Psoas muscle (tissue), 7 donors: ENCODE measurements at regions not wholly inside any gene's neighbourhood (a gene's known extent, or its start where the extent isn't known, plus 50 kb on each side); places are given as distances from the start of the nearest gene placed in this dataset.
"Not testable (repeated sequence)": the region's sequence is repeated elsewhere in the genome, so short reads cannot be mapped to it uniquely, and the experiment has no call there.

ENCODE experiments used
- ATAC-seq, 4 donors: fragments of 200-7000 bp; cut with Tn5 transposase; one replicate each; pipeline ENCODE4 v1.9.1; 2020; ENCODE audit warnings: moderate library complexity in 3 of 4, mild to moderate bottlenecking in 2 of 4
- DNase-seq, 2 donors: peaks; one replicate each; pipeline ENCODE4 v3.0.0-alpha.2; 2020
- H3K27ac ChIP-seq: fragments of 200-600 bp; one replicate; pipeline ENCODE4 v1.8.0; 2022
- H3K27me3 ChIP-seq, 3 donors: fragments of 200-600 bp in 1 of 3; one replicate each; pipeline versions ENCODE4 v1.6.1 to v1.8.0; 2013 to 2022; ENCODE audit warnings: low read length in 2 of 3, mild to moderate bottlenecking in 2 of 3, moderate library complexity in 1 of 3; ENCODE audit not compliant: insufficient read depth in 3 of 3
- H3K36me3 ChIP-seq, 2 donors: fragments of 200-600 bp in 1 of 2; one replicate each; pipeline versions ENCODE4 v1.6.1 to v1.8.0; 2013 to 2022; ENCODE audit warnings: low read depth in 1 of 2, mild to moderate bottlenecking in 1 of 2, moderate library complexity in 1 of 2; ENCODE audit not compliant: insufficient read depth in 1 of 2
- H3K4me1 ChIP-seq: fragments of 200-600 bp; one replicate; pipeline ENCODE4 v1.8.0; 2022
- H3K4me3 ChIP-seq: fragments of 200-600 bp; one replicate; pipeline ENCODE4 v1.8.0; 2022; ENCODE audit warnings: mild to moderate bottlenecking
- H3K9me3 ChIP-seq: fragments of 200-600 bp; one replicate; pipeline ENCODE4 v1.8.0; 2022
- WGBS, 3 donors: extraction: QIAGEN DNeasy Blood & Tissue Kit; methylation state at CpG; one replicate each; pipeline versions ENCODE4 v1.1.6 to v1.1.7; 2013; 5-methylcytosine and 5-hydroxymethylcytosine counted together
- intact Hi-C, 2 donors: fragments of 100-400 bp; cut with DNase I; formaldehyde crosslinking; loops; one replicate each; pipeline versions ENCODE4 v1.11.0 to v1.14.2; 2022
- TF ChIP-seq, protein P1 (sequence below): fragments of 200-600 bp; IDR thresholded peaks from one replicate; pipeline ENCODE4 v1.8.0; 2022; ENCODE audit warnings: antibody characterized with exemption
- donor health status: healthy with polysubstance abuse.
- donor health status: DM: no; HTN: no; CAD: no; lungs with moderate emphysema.
- donor health status: Bipolar disorder and iron deficiency.
- donor health status: healthy.
- donor health status: DM: yes; HTN: yes; CAD: no.
- donor health status: DM: no; HTN: no; CAD: no.
- donor health status: DM: yes; HTN: yes; CAD: no.

GRCh38 chr2:75396314-75396713, 164.4 kb downstream of the EVA1A start:
- DNase-seq: no peak
- 84 to 90% (median 87%) methylated on average over 2 of the region's 2 CpGs for WGBS, 3 donors
- H3K4me3 ChIP-seq: no peak overlapping the region
- no peaks in the 10 kb centered on the region for H3K36me3 ChIP-seq
- intact Hi-C loops: no loop called here
- H3K4me1 ChIP-seq: no peaks in the 10 kb centered on the region
- TF ChIP-seq, protein P1, sequence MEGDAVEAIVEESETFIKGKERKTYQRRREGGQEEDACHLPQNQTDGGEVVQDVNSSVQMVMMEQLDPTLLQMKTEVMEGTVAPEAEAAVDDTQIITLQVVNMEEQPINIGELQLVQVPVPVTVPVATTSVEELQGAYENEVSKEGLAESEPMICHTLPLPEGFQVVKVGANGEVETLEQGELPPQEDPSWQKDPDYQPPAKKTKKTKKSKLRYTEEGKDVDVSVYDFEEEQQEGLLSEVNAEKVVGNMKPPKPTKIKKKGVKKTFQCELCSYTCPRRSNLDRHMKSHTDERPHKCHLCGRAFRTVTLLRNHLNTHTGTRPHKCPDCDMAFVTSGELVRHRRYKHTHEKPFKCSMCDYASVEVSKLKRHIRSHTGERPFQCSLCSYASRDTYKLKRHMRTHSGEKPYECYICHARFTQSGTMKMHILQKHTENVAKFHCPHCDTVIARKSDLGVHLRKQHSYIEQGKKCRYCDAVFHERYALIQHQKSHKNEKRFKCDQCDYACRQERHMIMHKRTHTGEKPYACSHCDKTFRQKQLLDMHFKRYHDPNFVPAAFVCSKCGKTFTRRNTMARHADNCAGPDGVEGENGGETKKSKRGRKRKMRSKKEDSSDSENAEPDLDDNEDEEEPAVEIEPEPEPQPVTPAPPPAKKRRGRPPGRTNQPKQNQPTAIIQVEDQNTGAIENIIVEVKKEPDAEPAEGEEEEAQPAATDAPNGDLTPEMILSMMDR: no peak
- no peaks in the 10 kb centered on the region for H3K9me3 ChIP-seq
- no peaks in the 10 kb centered on the region for H3K27me3 ChIP-seq
- no peak for ATAC-seq
- H3K27ac ChIP-seq: no peak overlapping the region

GRCh38 chr2:75394764-75395163, 166.0 kb downstream of the EVA1A start:
- H3K4me3 ChIP-seq, H3K27me3 ChIP-seq, H3K4me1 ChIP-seq, H3K36me3 ChIP-seq, intact Hi-C loops, ATAC-seq, DNase-seq, H3K9me3 ChIP-seq, H3K27ac ChIP-seq: not testable (repeated sequence)
- WGBS, 3 donors: 82 to 90% (median 88%) methylated on average over 2 of the region's 2 CpGs

GRCh38 chr2:75390169-75390568, 170.6 kb downstream of the EVA1A start:
- DNase-seq (no peak), ATAC-seq (no peak)
- 52 to 62% (median 58%) methylated on average over 3 of the region's 3 CpGs for WGBS, 3 donors
- Histone ChIP-seq H3K27me3 (no peaks in the 10 kb centered on the region), H3K27ac (no peak overlapping the region), H3K36me3 (no peaks in the 10 kb centered on the region), H3K9me3 (no peaks in the 10 kb centered on the region), H3K4me1 (no peaks in the 10 kb centered on the region), H3K4me3 (no peak overlapping the region)
- TF ChIP-seq, protein P1: no peak
- intact Hi-C loops: no loop called here

- intact Hi-C loops: no loop called here
- TF ChIP-seq, protein P1: no peak
- 57 to 69% (median 61%) methylated on average over 2 of the region's 2 CpGs for WGBS, 3 donors
These were observed 171.5 kb downstream of the EVA1A start for GRCh38 chr2:75389271-75389670.

DNA sequence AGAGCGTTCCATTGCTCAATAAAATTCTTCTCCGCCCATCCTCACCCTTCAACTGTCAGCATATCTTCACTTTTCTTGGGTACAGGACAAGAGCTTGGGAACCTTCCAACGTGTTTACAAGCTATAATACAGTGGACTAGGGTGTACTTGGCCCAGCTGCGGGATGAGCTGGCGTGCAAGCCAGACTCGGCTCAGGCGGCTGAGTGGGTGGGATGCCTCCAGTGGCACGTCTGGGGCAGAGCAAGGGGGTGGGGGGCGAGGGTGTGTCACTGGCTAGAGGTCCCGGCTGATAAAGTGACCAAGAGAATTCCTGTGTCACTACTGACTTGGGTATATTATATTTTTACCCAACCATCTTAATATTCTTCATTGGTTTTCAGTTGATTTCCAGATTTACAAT, 179.7 kb downstream of the EVA1A start:
- intact Hi-C loops: no loop called here
- DNase-seq (no peak), ATAC-seq (no peak)
- H3K36me3 ChIP-seq: no peaks in the 10 kb centered on the region
- H3K27ac ChIP-seq: no peak overlapping the region
- H3K9me3 ChIP-seq: no peaks in the 10 kb centered on the region
- TF ChIP-seq, protein P1: no peak
- no peaks in the 10 kb centered on the region for H3K4me1 ChIP-seq
- H3K27me3 ChIP-seq: no peaks in the 10 kb centered on the region
- H3K4me3 ChIP-seq: no peak overlapping the region
- WGBS, 3 donors: 38 to 55% (median 44%) methylated on average over 10 of the region's 10 CpGs

More at GRCh38 chr2:75389271-75389670, 171.5 kb downstream of the EVA1A start:
- no peaks in the 10 kb centered on the region for H3K4me1 ChIP-seq
- H3K36me3 ChIP-seq: no peaks in the 10 kb centered on the region
- H3K4me3 ChIP-seq: no peak overlapping the region
- DNase-seq (no peak), ATAC-seq (no peak)
- H3K27ac ChIP-seq: no peak overlapping the region
- no peaks in the 10 kb centered on the region for H3K27me3 ChIP-seq
- no peaks in the 10 kb centered on the region for H3K9me3 ChIP-seq
